Ovary (tissue), 7 donors: ENCODE measurements at regions not wholly inside any gene's neighbourhood (a gene's known extent, or its start where the extent isn't known, plus 50 kb on each side); places are given as distances from the start of the nearest gene placed in this dataset.

Experiments used
- DNase-seq, 5 donors: peaks; one replicate each; pipeline ENCODE4 v3.0.0-alpha.2; 2019 to 2020
- H3K27ac ChIP-seq, 2 donors: fragments of 200-600 bp; one replicate each; pipeline versions ENCODE4 v1.5.1 to v1.8.0; 2019 to 2022
- H3K27me3 ChIP-seq: fragments of 200-600 bp; one replicate; pipeline ENCODE4 v1.8.0; 2022
- H3K36me3 ChIP-seq: fragments of 200-600 bp; sonication (generic); one replicate; pipeline ENCODE4 v1.5.1; 2019
- H3K4me1 ChIP-seq: one replicate; pipeline ENCODE4 v1.8.1; 2013; ENCODE audit warnings: mild to moderate bottlenecking, moderate library complexity; ENCODE audit not compliant: insufficient read depth
- H3K4me3 ChIP-seq: fragments of 200-600 bp; sonication (generic); one replicate; pipeline ENCODE4 v1.5.1; 2017
- H3K9me3 ChIP-seq, 2 donors: fragments of 200-600 bp in 1 of 2; sonication (generic) in 1 of 2; one replicate each; pipeline versions ENCODE4 v1.5.1 to v1.8.1; 2013 to 2019; ENCODE audit warnings: mild to moderate bottlenecking in 1 of 2, moderate library complexity in 1 of 2
- CTCF ChIP-seq, 3 donors: fragments of 450-650 bp in 2 of 3; fragments of 200-600 bp in 1 of 3; IDR thresholded peaks; one replicate each; pipeline versions ENCODE4 v1.5.1 to v1.8.0; 2016 to 2022; ENCODE audit warnings: antibody characterized with exemption in 3 of 3, mild to moderate bottlenecking in 1 of 3
- EP300 ChIP-seq: sonication (generic); formaldehyde crosslinking; IDR thresholded peaks from one replicate; pipeline ENCODE4 v1.6.1; 2017; ENCODE audit warnings: antibody characterized with exemption
- POLR2A ChIP-seq: fragments of 450-650 bp; IDR thresholded peaks from one replicate; pipeline ENCODE4 v1.6.1; 2017; ENCODE audit warnings: antibody characterized with exemption, mild to moderate bottlenecking, moderate library complexity
- WGBS, 3 donors: extraction: QIAGEN DNeasy Blood & Tissue Kit in 1 of 3; methylation state at CpG; one replicate each; pipeline versions ENCODE4 v1.1.5 to v1.1.7; 2013 to 2017; 5-methylcytosine and 5-hydroxymethylcytosine counted together
- intact Hi-C, 4 donors: fragments of 100-400 bp; cut with DNase I; formaldehyde crosslinking; loops; one replicate each; pipeline versions ENCODE4 v1.11.0 to v1.15.1; 2022 to 2023
- donor health status: DM: no; HTN: no; CAD: no; lungs with moderate emphysema.
- donor health status: DM: no; HTN: no; CAD: no.
- donor health status: Bipolar disorder and iron deficiency.
- donor health status: DM: no; HTN: no; CAD: no.
- donor health status: DM: yes; HTN: yes; CAD: no.

GRCh38 chr5:118728191-118728590 is 260.2 kb downstream of the DTWD2 start:
- Histone ChIP-seq H3K4me1 (no peaks in the 10 kb centered on the region), H3K9me3 (no peaks in the 10 kb centered on the region), H3K27me3 (no peaks in the 10 kb centered on the region), H3K36me3 (no peaks in the 10 kb centered on the region), H3K27ac (no peak overlapping the region), H3K4me3 (no peak overlapping the region)
- WGBS, 3 donors: 75 to 87% (median 83%) methylated on average over 2 of the region's 2 CpGs
- DNase-seq: no peak
- TF ChIP-seq CTCF (IDR thresholded peaks at IDR 0.05) (no peak), POLR2A (no peak), EP300 (no peak)
- intact Hi-C loops: no loop called here

GRCh38 chr5:118726891-118727290 is 261.5 kb downstream of the DTWD2 start:
- H3K4me1 ChIP-seq: no peaks in the 10 kb centered on the region
- no peaks in the 10 kb centered on the region for H3K9me3 ChIP-seq
- DNase-seq: no peak
- H3K27ac ChIP-seq: no peak overlapping the region
- WGBS, 3 donors: 85 to 93% (median 89%) methylated on average over 3 of the region's 3 CpGs
- no peak for TF ChIP-seq CTCF (IDR thresholded peaks at IDR 0.05)
- no peak for TF ChIP-seq POLR2A
- TF ChIP-seq EP300: no peak
- H3K27me3 ChIP-seq: no peaks in the 10 kb centered on the region
- intact Hi-C loops: no loop called here
- H3K4me3 ChIP-seq: no peak overlapping the region
- H3K36me3 ChIP-seq: no peaks in the 10 kb centered on the region

GRCh38 chr5:118723021-118723338 is 265.4 kb downstream of the DTWD2 start:
- Histone ChIP-seq H3K4me3 (no peak overlapping the region), H3K4me1 (no peaks in the 10 kb centered on the region), H3K27me3 (no peaks in the 10 kb centered on the region), H3K36me3 (no peaks in the 10 kb centered on the region), H3K27ac (no peak overlapping the region), H3K9me3 (no peaks in the 10 kb centered on the region)
- intact Hi-C loops: no loop called here
- no peak for TF ChIP-seq POLR2A
- no peak for DNase-seq

- H3K4me1 ChIP-seq: no peaks in the 10 kb centered on the region
- TF ChIP-seq CTCF (IDR thresholded peaks at IDR 0.05) (no peak), EP300 (no peak), POLR2A (no peak)
- intact Hi-C loops: no loop called here
- no peak for DNase-seq
- no peak overlapping the region for H3K4me3 ChIP-seq
- no peak overlapping the region for H3K27ac ChIP-seq
- no peaks in the 10 kb centered on the region for H3K27me3 ChIP-seq
- WGBS, 3 donors: 80 to 93% (median 88%) methylated on average over 7 of the region's 7 CpGs
- H3K9me3 ChIP-seq: no peaks in the 10 kb centered on the region
- no peaks in the 10 kb centered on the region for H3K36me3 ChIP-seq
These were observed 266.0 kb downstream of the DTWD2 start for GRCh38 chr5:118722122-118723020.

- intact Hi-C loops: no loop called here
- WGBS, 3 donors: 89 to 94% (median 93%) methylated on average over 1 of the region's 1 CpG
- no peak overlapping the region for H3K4me3 ChIP-seq
These were observed 276.6 kb downstream of the DTWD2 start for GRCh38 chr5:118711727-118712126.

More at GRCh38 chr5:118711727-118712126, 276.6 kb downstream of the DTWD2 start:
- Histone ChIP-seq H3K9me3 (no peaks in the 10 kb centered on the region), H3K36me3 (no peaks in the 10 kb centered on the region), H3K4me1 (no peaks in the 10 kb centered on the region), H3K27me3 (no peaks in the 10 kb centered on the region), H3K27ac (no peak overlapping the region)
- no peak for TF ChIP-seq CTCF (IDR thresholded peaks at IDR 0.05)
- TF ChIP-seq EP300: no peak
- no peak for TF ChIP-seq POLR2A
- no peak for DNase-seq
